GM18858 (cell line): ENCODE measurements at regions not wholly inside any gene's neighbourhood (a gene's known extent, or its start where the extent isn't known, plus 50 kb on each side); places are given as distances from the start of the nearest gene placed in this dataset.
"Not testable (repeated sequence)": the region's sequence is repeated elsewhere in the genome, so short reads cannot be mapped to it uniquely, and the experiment has no call there.

Experiments used
- ATAC-seq: cut with Tn5 transposase; IDR thresholded peaks from one replicate; pipeline ENCODE4 v1.9.1; 2021; ENCODE audit not compliant: unreplicated experiment

- ATAC-seq = no peak
Observed at GRCh38 chr2:67567886-67568285, 170.8 kb downstream of the ETAA1 start.

- ATAC-seq = no peak
Observed at GRCh38 chr2:67570611-67571010, 173.5 kb downstream of the ETAA1 start.

GRCh38 chr2:67571785-67572718 is 174.9 kb downstream of the ETAA1 start:
- no peak for ATAC-seq

GRCh38 chr2:67572721-67573435 is 175.7 kb downstream of the ETAA1 start:
- no peak for ATAC-seq

DNA sequence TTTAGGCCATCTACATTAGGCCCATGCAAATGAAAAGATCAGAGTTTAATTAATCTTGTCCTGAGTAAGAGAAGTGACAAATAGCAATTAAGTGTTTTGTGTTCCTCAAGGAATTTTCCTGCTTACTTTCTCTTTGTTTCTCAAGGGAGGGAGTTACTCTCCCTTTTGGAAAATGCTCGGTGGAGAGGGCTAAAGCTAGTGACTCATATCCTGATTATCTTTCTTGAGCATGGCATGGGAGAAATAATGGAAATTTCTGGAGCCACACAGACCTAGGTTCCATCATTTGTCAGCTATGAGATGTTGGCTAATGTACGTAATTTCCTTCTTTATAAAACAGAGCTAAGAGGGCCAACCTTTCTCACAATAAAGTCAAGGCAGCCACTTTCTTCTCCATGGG is 177.1 kb downstream of the ETAA1 start:
- ATAC-seq = no peak

- no peak for ATAC-seq
Observed at GRCh38 chr2:67576226-67576625, 179.1 kb downstream of the ETAA1 start.

DNA sequence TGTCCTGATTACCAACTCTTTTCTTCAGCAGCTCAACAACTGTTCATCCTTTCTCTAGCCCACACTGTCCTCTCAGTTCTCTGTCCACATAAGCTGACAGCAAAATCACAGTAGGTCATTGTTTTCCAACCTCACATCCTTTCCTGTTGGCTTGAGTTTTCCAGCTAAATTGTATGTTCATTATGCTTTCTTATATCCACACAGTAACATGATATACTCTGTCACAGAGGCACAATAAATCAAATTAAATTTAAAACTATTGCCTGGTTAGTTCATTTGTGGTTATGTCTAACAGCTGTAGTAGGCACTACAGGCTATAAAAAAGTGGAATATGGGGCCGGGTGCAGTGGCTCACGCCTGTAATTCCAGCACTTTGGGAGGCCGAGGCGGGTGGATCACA is 179.9 kb downstream of the ETAA1 start:
- ATAC-seq = no peak

DNA sequence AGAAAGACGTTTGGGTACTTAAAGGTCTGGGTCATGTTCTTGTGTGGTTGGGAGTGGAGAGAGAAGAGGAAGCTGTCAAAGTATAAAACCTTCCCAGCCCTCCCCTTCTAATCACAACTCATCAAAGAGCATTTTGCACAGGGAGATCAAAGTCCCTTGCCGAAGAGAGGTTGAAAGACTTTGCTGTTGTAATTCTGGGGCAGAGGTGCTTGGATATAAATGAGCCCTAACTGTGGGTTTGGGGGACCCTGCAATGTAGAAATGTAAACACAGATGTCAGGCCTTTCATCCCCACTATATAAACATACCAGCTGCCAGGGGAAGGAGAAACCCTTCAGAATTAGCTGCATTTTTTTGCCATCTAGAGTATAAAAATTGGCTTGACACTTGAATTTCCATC is 182.1 kb downstream of the ETAA1 start:
- no peak for ATAC-seq

DNA sequence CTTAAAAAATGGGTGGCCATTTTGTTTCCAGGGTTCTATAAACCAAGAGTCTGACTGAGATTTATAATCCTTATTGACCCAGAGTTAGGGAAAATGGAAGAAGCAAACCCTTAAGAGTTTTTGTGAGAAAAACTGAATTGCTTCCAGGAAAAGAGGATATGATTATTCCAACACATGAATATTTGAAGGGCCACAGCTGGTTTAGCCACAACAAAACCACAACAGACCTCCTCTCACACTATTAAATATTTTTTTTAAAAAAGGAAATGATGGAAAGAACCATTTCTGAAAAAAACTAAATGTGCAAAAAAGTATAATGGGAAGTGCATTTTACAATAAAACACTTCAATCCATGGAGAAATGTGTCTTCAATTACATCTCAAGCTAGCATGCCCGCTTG is 182.7 kb downstream of the ETAA1 start:
- ATAC-seq = no peak

DNA sequence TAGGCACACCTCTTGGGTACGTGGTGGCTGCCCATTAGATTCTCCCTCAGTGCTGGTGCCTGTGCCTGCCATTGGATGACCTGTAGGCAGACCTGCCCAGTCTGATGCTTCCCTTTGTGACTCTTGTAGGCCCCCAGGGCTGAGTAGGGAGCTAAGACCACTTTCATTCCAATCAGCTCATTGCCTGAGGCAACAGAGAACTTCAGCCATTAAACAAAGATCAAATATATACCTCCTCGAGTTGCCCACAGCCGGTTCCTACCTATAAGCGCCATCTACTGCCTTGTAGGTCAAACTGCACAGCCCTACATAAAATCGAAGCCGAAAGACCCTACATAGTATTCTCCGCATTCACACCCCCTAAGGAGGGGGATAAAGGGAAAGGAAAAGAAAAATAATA is 184.6 kb downstream of the ETAA1 start:
- no peak for ATAC-seq

DNA sequence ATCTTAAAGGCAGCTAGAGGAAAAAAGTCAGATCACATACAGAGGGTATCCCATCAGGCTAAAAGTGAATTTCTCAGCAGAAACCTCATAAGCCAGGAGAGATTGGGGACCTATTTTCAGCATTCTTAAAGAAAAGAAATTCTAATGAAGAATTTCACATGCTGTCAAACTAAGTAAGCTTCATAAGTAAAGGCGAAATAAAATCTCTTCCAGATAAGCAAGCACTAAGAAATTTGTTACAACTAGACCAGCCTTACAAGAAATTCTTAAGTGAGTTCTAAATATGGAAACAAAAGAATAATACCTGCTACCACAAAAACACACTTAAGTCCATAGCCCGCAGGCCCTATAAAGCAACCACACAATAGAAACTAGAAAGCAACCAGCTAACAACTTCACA is 186.1 kb downstream of the ETAA1 start:
- no peak for ATAC-seq

GRCh38 chr2:67585400-67585799 is 188.3 kb downstream of the ETAA1 start:
- no peak for ATAC-seq

- not testable (repeated sequence) for ATAC-seq
Observed at GRCh38 chr2:67589121-67589520, 192.0 kb downstream of the ETAA1 start.

DNA sequence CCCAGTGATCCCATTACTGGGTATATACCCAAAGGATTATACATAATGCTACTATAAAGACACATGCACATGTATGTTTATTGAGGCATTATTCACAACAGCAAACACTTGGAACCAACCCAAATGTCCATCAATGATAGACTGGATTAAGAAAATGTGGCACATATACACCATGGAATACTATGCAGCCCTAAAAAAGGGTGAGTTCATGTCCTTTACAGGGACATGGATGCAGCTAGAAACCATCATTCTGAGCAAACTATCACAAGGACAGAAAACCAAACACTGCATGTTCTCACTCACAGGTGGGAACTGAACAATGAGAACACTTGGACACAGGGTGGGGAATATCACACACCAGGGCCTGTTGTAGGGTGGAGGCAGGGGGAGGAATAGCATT is 197.4 kb downstream of the ETAA1 start:
- not testable (repeated sequence) for ATAC-seq

DNA sequence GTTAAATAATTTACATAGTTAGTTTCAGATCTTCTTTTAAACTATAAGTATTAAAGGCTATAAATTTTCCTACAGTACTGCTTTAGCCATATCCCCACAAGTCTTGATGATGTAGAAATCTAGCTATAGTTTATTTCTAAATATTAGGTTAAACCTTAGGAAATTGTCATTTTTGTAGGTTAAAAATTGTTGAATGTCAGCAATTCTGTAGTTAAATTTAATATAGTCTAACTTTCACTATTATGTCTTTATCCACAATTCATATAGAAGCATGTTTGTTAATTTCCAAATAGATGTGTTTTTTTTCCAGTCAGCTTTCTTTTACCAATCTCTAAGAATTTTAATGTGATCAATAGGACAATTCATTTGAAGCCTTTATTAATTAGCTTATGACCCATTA is 199.7 kb downstream of the ETAA1 start:
- ATAC-seq = no peak

GRCh38 chr2:67599561-67599960 is 202.4 kb downstream of the ETAA1 start:
- no peak for ATAC-seq

DNA sequence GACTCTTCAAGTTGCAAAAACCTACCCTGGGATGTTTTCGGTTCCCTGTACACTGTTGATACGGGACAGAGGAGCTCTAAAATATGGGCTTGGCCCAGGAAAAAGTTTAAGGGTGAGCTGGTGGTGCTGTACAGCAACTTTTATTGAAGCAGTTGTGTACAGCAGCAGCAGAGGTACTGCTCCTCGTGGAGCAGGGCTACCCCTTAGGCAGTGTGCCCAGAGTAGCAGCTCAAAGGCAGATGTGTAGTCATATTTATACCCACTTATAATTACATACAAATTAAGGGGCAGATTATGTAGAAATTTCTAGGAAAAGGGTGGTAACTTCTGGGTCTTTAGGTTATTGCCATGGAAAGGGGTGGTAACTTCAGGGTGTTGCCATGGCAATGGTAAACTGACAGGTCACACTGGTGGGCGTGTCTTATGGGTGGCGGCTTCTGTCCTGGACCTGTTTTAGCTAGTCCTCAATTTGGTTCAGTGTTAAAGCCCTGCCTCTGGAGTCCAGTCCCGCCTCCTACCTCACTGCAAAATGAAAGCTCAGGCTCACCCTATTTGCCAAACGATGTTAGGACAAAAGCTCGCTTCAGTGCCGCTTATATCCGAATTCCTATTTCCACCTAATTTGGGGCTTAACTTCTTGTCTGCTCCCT is 203.2 kb downstream of the ETAA1 start:
- no peak for ATAC-seq

GRCh38 chr2:67600946-67601345 is 203.8 kb downstream of the ETAA1 start:
- no peak for ATAC-seq

DNA sequence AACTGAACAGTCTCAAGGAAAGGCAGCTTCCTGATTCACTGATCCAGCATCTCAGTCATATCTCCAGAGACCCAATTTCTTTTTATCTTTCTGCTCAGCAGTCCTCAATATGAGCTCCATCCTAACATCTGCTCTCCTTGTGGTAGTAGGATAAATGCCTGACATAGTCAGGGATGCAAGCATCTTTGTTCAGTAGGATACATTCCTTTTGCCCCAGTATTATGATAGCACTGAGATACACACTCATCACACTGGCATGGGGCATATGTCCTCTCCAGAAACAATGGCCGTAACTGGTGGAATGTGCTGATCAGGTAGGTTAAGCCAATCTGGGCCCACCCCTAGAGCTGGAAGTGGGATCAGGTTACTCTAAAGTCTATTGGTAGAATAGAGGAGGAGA is 207.2 kb downstream of the ETAA1 start:
- no peak for ATAC-seq

DNA sequence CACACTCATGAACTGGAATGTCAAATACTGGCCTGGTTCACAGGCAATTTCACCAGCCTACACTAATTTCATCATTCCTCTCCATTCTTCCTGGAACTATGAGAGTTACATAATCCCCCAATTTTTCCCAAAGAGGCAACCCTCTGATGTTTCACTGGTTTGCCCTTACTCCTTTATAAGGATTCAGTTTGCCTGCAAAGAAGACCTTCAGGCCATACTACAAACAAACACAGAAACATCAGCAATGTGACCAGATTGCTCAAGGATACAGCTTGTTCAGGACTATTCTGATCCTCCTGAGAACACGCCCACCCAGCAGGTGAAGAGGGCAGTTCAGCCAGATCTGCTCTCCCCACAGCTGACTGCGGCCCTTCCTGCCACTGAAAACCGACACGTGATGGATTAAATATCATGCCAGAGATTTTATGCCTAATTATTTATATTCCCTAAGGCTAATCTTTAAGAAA is 215.5 kb downstream of the ETAA1 start:
- ATAC-seq = no peak

DNA sequence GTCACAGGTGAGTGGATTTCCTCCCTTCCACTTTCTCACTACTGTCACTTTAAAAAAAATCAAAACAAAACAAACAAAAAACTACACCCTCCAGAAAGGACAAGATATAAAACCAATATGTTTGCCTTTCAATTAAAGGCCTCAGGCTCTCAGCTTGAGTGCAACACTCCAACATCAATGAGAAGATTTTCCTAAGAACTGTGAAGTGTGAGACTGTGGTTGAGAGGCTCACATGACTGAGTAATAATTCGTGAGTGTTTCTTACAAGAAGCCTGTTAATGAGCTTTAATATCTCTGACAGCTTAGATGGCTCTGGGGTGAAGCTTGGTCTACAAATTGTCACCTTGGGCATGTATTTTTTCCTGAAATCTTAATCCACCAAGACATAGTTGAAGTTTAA is 216.1 kb downstream of the ETAA1 start:
- ATAC-seq = no peak

GRCh38 chr2:67614454-67614853 is 217.3 kb downstream of the ETAA1 start:
- no peak for ATAC-seq
